ENCODE measurements at regions not wholly inside any gene's neighbourhood (a gene's known extent, or its start where the extent isn't known, plus 50 kb on each side); places are given as distances from the start of the nearest gene placed in this dataset.

GRCh38 chr2:46844443-46844842 lies 71.2 kb downstream of the MCFD2 start:
- Histone ChIP-seq H3K4me1 (ENCODE audit: insufficient read depth, low read length) (peaks cover 35% of the 10 kb centered on the region), H4K20me1 (ENCODE audit: insufficient read depth, low read length) (no peaks in the 10 kb centered on the region), H3K4me3 (replicated peaks in 1 of 3; ENCODE audit: insufficient read depth in 1 of 3, low read depth in 2 of 3, low read length in 3 of 3) (no peak overlapping the region), H2AFZ (ENCODE audit: low read length) (no peak overlapping the region), H3K27me3 (ENCODE audit: control insufficient read depth in 1 of 2, insufficient read depth in 2 of 2, low read length in 2 of 2) (peaks cover 6 to 74% of the 10 kb centered on the region in 2 experiments), H3K36me3 (replicated peaks in 1 of 2; ENCODE audit: control insufficient read depth in 1 of 2, insufficient read depth in 2 of 2, low read length in 2 of 2) (no peaks in the 10 kb centered on the region), H3K27ac (ENCODE audit: extremely low read length, insufficient read depth, low read length) (no peak overlapping the region), H3K4me2 (ENCODE audit: low read depth, low read length) (no peak overlapping the region), H3K79me2 (ENCODE audit: insufficient read depth, low read length) (no peaks in the 10 kb centered on the region), H3K9me3 (ENCODE audit: low read length) (no peaks in the 10 kb centered on the region), H3K9ac (ENCODE audit: insufficient read depth, low read depth, low read length) (no peak overlapping the region)
- intact Hi-C loops (cut with micrococcal nuclease; ENCODE audit: unreplicated experiment), result no loop called here
- TF ChIP-seq AHR (CRISPR knock-in tag; IDR thresholded peaks at IDR 0.05) (no peak), ZNF432 (CRISPR knock-in tag; IDR thresholded peaks at IDR 0.05; ENCODE audit: borderline replicate concordance) (no peak), ZNF678 (CRISPR knock-in tag; IDR thresholded peaks at IDR 0.05) (no peak), NCOR1 (IDR thresholded peaks at IDR 0.05; ENCODE audit: borderline replicate concordance, low read length) (no peak), ZNF7 (CRISPR knock-in tag; IDR thresholded peaks at IDR 0.05) (no peak), PTBP1 (IDR thresholded peaks at IDR 0.05; ENCODE audit: low read depth, low read length, poor library complexity, severe bottlenecking) (no peak), ATRX (CRISPR knock-in tag; IDR thresholded peaks at IDR 0.05; ENCODE audit: borderline replicate concordance) (no peak), SMAD9 (CRISPR knock-in tag; IDR thresholded peaks at IDR 0.05) (no peak), MAFK (conservative IDR thresholded peaks at IDR 0.05 in 1 of 2, IDR thresholded peaks at IDR 0.05 in 1 of 2; ENCODE audit: low read length in 2 of 2) (peak in 1 of 2 experiments; percentile 66; a peak in 3 of 4 replicates), FOXO4 (CRISPR knock-in tag; conservative IDR thresholded peaks at IDR 0.05) (no peak), SIX4 (CRISPR knock-in tag; IDR thresholded peaks at IDR 0.05) (no peak), MAFF (IDR thresholded peaks at IDR 0.05; ENCODE audit: low read depth, low read length) (peak; percentile 31; the same call in 1 of the 2 replicates)
- TF ChIP-seq, protein P1, sequence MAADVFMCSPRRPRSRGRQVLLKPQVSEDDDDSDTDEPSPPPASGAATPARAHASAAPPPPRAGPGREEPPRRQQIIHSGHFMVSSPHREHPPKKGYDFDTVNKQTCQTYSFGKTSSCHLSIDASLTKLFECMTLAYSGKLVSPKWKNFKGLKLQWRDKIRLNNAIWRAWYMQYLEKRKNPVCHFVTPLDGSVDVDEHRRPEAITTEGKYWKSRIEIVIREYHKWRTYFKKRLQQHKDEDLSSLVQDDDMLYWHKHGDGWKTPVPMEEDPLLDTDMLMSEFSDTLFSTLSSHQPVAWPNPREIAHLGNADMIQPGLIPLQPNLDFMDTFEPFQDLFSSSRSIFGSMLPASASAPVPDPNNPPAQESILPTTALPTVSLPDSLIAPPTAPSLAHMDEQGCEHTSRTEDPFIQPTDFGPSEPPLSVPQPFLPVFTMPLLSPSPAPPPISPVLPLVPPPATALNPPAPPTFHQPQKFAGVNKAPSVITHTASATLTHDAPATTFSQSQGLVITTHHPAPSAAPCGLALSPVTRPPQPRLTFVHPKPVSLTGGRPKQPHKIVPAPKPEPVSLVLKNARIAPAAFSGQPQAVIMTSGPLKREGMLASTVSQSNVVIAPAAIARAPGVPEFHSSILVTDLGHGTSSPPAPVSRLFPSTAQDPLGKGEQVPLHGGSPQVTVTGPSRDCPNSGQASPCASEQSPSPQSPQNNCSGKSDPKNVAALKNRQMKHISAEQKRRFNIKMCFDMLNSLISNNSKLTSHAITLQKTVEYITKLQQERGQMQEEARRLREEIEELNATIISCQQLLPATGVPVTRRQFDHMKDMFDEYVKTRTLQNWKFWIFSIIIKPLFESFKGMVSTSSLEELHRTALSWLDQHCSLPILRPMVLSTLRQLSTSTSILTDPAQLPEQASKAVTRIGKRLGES (CRISPR knock-in tag; IDR thresholded peaks at IDR 0.05; ENCODE audit: borderline replicate concordance), result no peak
- 77% methylated on average over 1 of the region's 1 CpG for WGBS (ENCODE audit: low lambda C conversion rate)
- in situ Hi-C loops (cut with HindIII; ENCODE audit: extremely low pct_ligation_motif_present, low pct_unique_long_range_greater_than_20kb), result no loop called here
- DNase-seq (ENCODE audit: low spot score) (no peak), ATAC-seq (no peak), FAIRE-seq (no peak)
- no TSS peak for BruUV-seq (replicated peaks)
- ChIA-PET CTCF (ENCODE audit: low intra/inter-chr PET ratio, low total read pairs) (no interaction called here), POLR2A (no interaction called here)

Data from HepG2 (cell line).